Right lobe of liver (tissue), 6 donors: ENCODE measurements at regions not wholly inside any gene's neighbourhood (a gene's known extent, or its start where the extent isn't known, plus 50 kb on each side); places are given as distances from the start of the nearest gene placed in this dataset.

Experiments
- ATAC-seq, 4 donors: fragments of 200-7000 bp; cut with Tn5 transposase; one replicate each; pipeline ENCODE4 v1.9.1; 2020; ENCODE audit warnings: mild to moderate bottlenecking in 4 of 4, moderate library complexity in 4 of 4
- DNase-seq, 3 donors: peaks; one replicate each; pipeline ENCODE4 v3.0.0-alpha.2; 2020
- H3K27ac ChIP-seq, 3 donors: fragments of 200-600 bp; one replicate each; pipeline ENCODE4 v1.8.0; 2022
- H3K27me3 ChIP-seq, 2 donors: fragments of 200-600 bp; one replicate each; pipeline ENCODE4 v1.8.0; 2022
- H3K36me3 ChIP-seq, 4 donors: fragments of 200-600 bp; sonication (generic) in 1 of 4; one replicate each; pipeline versions ENCODE4 v1.5.1 to v1.8.0; 2017 to 2022; ENCODE audit warnings: control low read depth in 1 of 4
- H3K4me1 ChIP-seq, 4 donors: fragments of 200-600 bp; sonication (generic) in 1 of 4; one replicate each; pipeline versions ENCODE4 v1.5.1 to v1.8.0; 2017 to 2022; ENCODE audit warnings: control low read depth in 1 of 4
- H3K4me3 ChIP-seq, 3 donors: fragments of 200-600 bp; one replicate each; pipeline ENCODE4 v1.8.0; 2022
- H3K9me3 ChIP-seq, 4 donors: fragments of 200-600 bp; sonication (generic) in 1 of 4; one replicate each; pipeline versions ENCODE4 v1.5.1 to v1.8.0; 2017 to 2022; ENCODE audit warnings: control low read depth in 1 of 4
- CTCF ChIP-seq, 4 donors: fragments of 200-600 bp in 3 of 4; fragments of 450-650 bp in 1 of 4; IDR thresholded peaks; one replicate each; pipeline versions ENCODE4 v1.5.1 to v1.8.0; 2016 to 2022; ENCODE audit warnings: antibody characterized with exemption in 4 of 4, mild to moderate bottlenecking in 2 of 4
- POLR2A ChIP-seq: fragments of 450-650 bp; IDR thresholded peaks from one replicate; pipeline ENCODE4 v1.6.1; 2017; ENCODE audit warnings: antibody characterized with exemption, mild to moderate bottlenecking
- WGBS: methylation state at CpG from one replicate; pipeline ENCODE4 v1.1.6; 2018; ENCODE audit warnings: low coverage, low lambda C conversion rate; ENCODE audit not compliant: insufficient coverage; ENCODE audit errors: missing lambda C conversion rate; 5-methylcytosine and 5-hydroxymethylcytosine counted together
- intact Hi-C, 2 donors: fragments of 100-400 bp; cut with DNase I; formaldehyde crosslinking; loops; one replicate each; pipeline versions ENCODE4 v1.11.2 to v1.14.1; 2022
- donor health status: DM: no; HTN: yes; CAD: no.
- donor health status: DM: no; HTN: no; CAD: no.
- donor health status: DM: no; HTN: no; CAD: no.
- donor health status: DM: no; HTN: yes; CAD: no.
- donor health status: DM: no; HTN: yes; CAD: no.

- Histone ChIP-seq H3K36me3 (no peaks in the 10 kb centered on the region), H3K9me3 (no peaks in the 10 kb centered on the region), H3K4me1 (no peaks in the 10 kb centered on the region), H3K4me3 (no peak overlapping the region), H3K27ac (no peak overlapping the region), H3K27me3 (no peaks in the 10 kb centered on the region)
- intact Hi-C loops = no loop called here
- DNase-seq (no peak), ATAC-seq (no peak)
- TF ChIP-seq CTCF (IDR thresholded peaks at IDR 0.05) (no peak), POLR2A (no peak)
Observed at GRCh38 chr2:157127249-157128012, 130.1 kb upstream of the GALNT5 start.

- Histone ChIP-seq H3K9me3 (no peaks in the 10 kb centered on the region), H3K4me3 (no peak overlapping the region), H3K36me3 (no peaks in the 10 kb centered on the region), H3K27ac (no peak overlapping the region), H3K4me1 (no peaks in the 10 kb centered on the region), H3K27me3 (no peaks in the 10 kb centered on the region)
- TF ChIP-seq CTCF (IDR thresholded peaks at IDR 0.05) (no peak), POLR2A (no peak)
- intact Hi-C loops = no loop called here
- DNase-seq (no peak), ATAC-seq (no peak)
- 100% methylated on average over 1 of the region's 4 CpGs for WGBS
Observed at GRCh38 chr2:157143901-157144300, 113.6 kb upstream of the GALNT5 start.

- intact Hi-C loops = no loop called here
- 44% methylated on average over 2 of the region's 2 CpGs for WGBS
- no peak for ATAC-seq
- TF ChIP-seq CTCF (IDR thresholded peaks at IDR 0.05) = no peak
- TF ChIP-seq POLR2A = no peak
- Histone ChIP-seq H3K27ac (no peak overlapping the region), H3K9me3 (no peaks in the 10 kb centered on the region), H3K27me3 (no peaks in the 10 kb centered on the region), H3K4me3 (no peak overlapping the region), H3K4me1 (no peaks in the 10 kb centered on the region), H3K36me3 (no peaks in the 10 kb centered on the region)
- no peak for DNase-seq
Observed at GRCh38 chr2:157149270-157149669, 108.2 kb upstream of the GALNT5 start.

GRCh38 chr2:157150747-157151146 lies 106.8 kb upstream of the GALNT5 start:
- H3K9me3 ChIP-seq = no peaks in the 10 kb centered on the region
- no peaks in the 10 kb centered on the region for H3K27me3 ChIP-seq
- intact Hi-C loops = no loop called here
- ATAC-seq (peak in 1 of 4 donors; percentile 70), DNase-seq (no peak)
- H3K4me1 ChIP-seq = no peaks in the 10 kb centered on the region
- 47% methylated on average over 3 of the region's 3 CpGs for whole genome bisulfite sequencing
- H3K4me3 ChIP-seq = no peak overlapping the region
- H3K27ac ChIP-seq = no peak overlapping the region
- H3K36me3 ChIP-seq = no peaks in the 10 kb centered on the region
- TF ChIP-seq CTCF (IDR thresholded peaks at IDR 0.05) (no peak), POLR2A (no peak)
